Gastrocnemius medialis (tissue), 4 donors: ENCODE measurements at regions not wholly inside any gene's neighbourhood (a gene's known extent, or its start where the extent isn't known, plus 50 kb on each side); places are given as distances from the start of the nearest gene placed in this dataset.

Source experiments
- CTCF ChIP-seq, 5 experiments: fragments of 450-650 bp in 3 of 5; fragments of 200-600 bp in 2 of 5; sonication (generic) in 2 of 5; IDR thresholded peaks in 4 of 5; conservative IDR thresholded peaks in 1 of 5; 1 replicate in 4 of 5; 2 replicates in 1 of 5; pipeline ENCODE4 v1.5.1; 2016 to 2019; ENCODE audit warnings: antibody characterized with exemption in 5 of 5, mild to moderate bottlenecking in 3 of 5, moderate library complexity in 3 of 5
- POLR2A ChIP-seq, 2 donors: fragments of 450-650 bp; IDR thresholded peaks; one replicate each; pipeline ENCODE4 v1.6.1; 2017; ENCODE audit warnings: antibody characterized with exemption in 2 of 2, mild to moderate bottlenecking in 2 of 2, moderate library complexity in 2 of 2

- TF ChIP-seq CTCF (IDR thresholded peaks at IDR 0.05 in 4 of 5, conservative IDR thresholded peaks at IDR 0.05 in 1 of 5), result no peak
- TF ChIP-seq POLR2A (IDR thresholded peaks at IDR 0.05), result no peak
Measured at GRCh38 chr3:162584986-162585385, 1088.4 kb downstream of the OTOL1 start.
